Uterus (tissue), 2 donors: ENCODE measurements at regions not wholly inside any gene's neighbourhood (a gene's known extent, or its start where the extent isn't known, plus 50 kb on each side); places are given as distances from the start of the nearest gene placed in this dataset.
"Not testable (repeated sequence)": the region's sequence is repeated elsewhere in the genome, so short reads cannot be mapped to it uniquely, and the experiment has no call there.

Experiments
- POLR2A ChIP-seq, 2 donors: fragments of 450-650 bp; IDR thresholded peaks; one replicate each; pipeline ENCODE4 v1.6.1; 2016; ENCODE audit warnings: antibody characterized with exemption in 2 of 2, mild to moderate bottlenecking in 1 of 2, moderate library complexity in 1 of 2
- TF ChIP-seq, protein P1 (sequence below), 4 experiments: fragments of 200-600 bp in 2 of 4; fragments of 450-650 bp in 2 of 4; sonication (generic) in 2 of 4; IDR thresholded peaks; one replicate each; pipeline ENCODE4 v1.5.1; 2016 to 2019; ENCODE audit warnings: antibody characterized with exemption in 4 of 4, mild to moderate bottlenecking in 2 of 4, moderate library complexity in 1 of 4

DNA sequence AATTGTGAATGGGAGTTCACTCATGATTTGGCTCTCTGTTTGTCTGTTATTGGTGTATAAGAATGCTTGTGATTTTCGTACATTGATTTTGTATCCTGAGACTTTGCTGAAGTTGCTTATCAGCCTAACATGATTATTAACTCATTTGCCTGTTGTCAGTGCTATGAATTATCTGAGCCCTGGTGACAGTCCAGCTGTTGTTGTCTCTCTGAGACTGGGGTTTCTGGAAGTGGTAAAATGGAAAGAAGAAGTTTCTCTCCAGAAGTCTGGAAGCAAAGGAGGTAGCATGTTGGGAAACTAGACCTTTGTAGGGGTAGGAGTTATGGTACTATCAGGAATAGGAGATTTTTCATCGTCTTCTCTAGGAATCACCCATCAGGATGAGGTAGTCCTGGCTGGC, 473.0 kb upstream of the RASGRP1 start:
- TF ChIP-seq, protein P1, sequence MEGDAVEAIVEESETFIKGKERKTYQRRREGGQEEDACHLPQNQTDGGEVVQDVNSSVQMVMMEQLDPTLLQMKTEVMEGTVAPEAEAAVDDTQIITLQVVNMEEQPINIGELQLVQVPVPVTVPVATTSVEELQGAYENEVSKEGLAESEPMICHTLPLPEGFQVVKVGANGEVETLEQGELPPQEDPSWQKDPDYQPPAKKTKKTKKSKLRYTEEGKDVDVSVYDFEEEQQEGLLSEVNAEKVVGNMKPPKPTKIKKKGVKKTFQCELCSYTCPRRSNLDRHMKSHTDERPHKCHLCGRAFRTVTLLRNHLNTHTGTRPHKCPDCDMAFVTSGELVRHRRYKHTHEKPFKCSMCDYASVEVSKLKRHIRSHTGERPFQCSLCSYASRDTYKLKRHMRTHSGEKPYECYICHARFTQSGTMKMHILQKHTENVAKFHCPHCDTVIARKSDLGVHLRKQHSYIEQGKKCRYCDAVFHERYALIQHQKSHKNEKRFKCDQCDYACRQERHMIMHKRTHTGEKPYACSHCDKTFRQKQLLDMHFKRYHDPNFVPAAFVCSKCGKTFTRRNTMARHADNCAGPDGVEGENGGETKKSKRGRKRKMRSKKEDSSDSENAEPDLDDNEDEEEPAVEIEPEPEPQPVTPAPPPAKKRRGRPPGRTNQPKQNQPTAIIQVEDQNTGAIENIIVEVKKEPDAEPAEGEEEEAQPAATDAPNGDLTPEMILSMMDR (IDR thresholded peaks at IDR 0.05) = not testable (repeated sequence)
- not testable (repeated sequence) for TF ChIP-seq POLR2A (IDR thresholded peaks at IDR 0.05)
